Loucy (cell line): ENCODE measurements at regions not wholly inside any gene's neighbourhood (a gene's known extent, or its start where the extent isn't known, plus 50 kb on each side); places are given as distances from the start of the nearest gene placed in this dataset.

Experiments used
- H2AFZ ChIP-seq: fragments of 200-600 bp; sonication (generic); 2 replicates; pipeline ENCODE4 v1.6.0; 2016; ENCODE audit warnings: antibody characterized with exemption, mild to moderate bottlenecking, low read length, moderate library complexity
- H3F3A ChIP-seq: fragments of 200-600 bp; 2 replicates; pipeline ENCODE4 v1.6.0; 2016; ENCODE audit warnings: antibody characterized with exemption, low read depth, mild to moderate bottlenecking
- H3K27me3 ChIP-seq: fragments of 200-600 bp; sonication (generic); 2 replicates; pipeline ENCODE4 v1.6.1; 2014; ENCODE audit warnings: low read length, mild to moderate bottlenecking; ENCODE audit not compliant: insufficient read depth, poor library complexity, severe bottlenecking
- H3K36me3 ChIP-seq: fragments of 200-600 bp; sonication (generic); 2 replicates; pipeline ENCODE4 v1.6.1; 2016; ENCODE audit warnings: low read length; ENCODE audit not compliant: insufficient read depth
- H3K4me1 ChIP-seq: fragments of 200-600 bp; sonication (generic); 2 replicates; pipeline ENCODE4 v1.5.1; 2014; ENCODE audit warnings: low read length, mild to moderate bottlenecking; ENCODE audit not compliant: insufficient read depth, poor library complexity, severe bottlenecking
- H3K4me2 ChIP-seq: fragments of 200-600 bp; sonication (generic); 2 replicates; pipeline ENCODE4 v1.6.0; 2014; ENCODE audit warnings: antibody characterized with exemption, low read length, low read depth, mild to moderate bottlenecking; ENCODE audit not compliant: poor library complexity, severe bottlenecking
- H3K4me3 ChIP-seq: fragments of 200-600 bp; sonication (generic); 2 replicates; pipeline ENCODE4 v1.5.1; 2014; ENCODE audit warnings: low read length, mild to moderate bottlenecking, mixed read lengths; ENCODE audit not compliant: poor library complexity, severe bottlenecking
- H3K79me2 ChIP-seq: fragments of 200-600 bp; sonication (generic); 2 replicates; pipeline ENCODE4 v1.6.1; 2014; ENCODE audit warnings: low read length; ENCODE audit not compliant: insufficient read depth
- H3K9ac ChIP-seq: fragments of 200-600 bp; sonication (generic); 2 replicates; pipeline ENCODE4 v1.6.0; 2014; ENCODE audit warnings: mild to moderate bottlenecking, low read depth, low read length, moderate library complexity; ENCODE audit not compliant: poor library complexity, severe bottlenecking
- H3K9me2 ChIP-seq: fragments of 200-600 bp; sonication (generic); replicated peaks from 2 replicates; pipeline ENCODE4 v1.6.1; 2016; ENCODE audit warnings: low read depth, low read length, mixed read lengths
- H3K9me3 ChIP-seq: fragments of 200-600 bp; sonication (generic); 2 replicates; pipeline ENCODE4 v1.6.1; 2014; ENCODE audit warnings: mild to moderate bottlenecking, antibody characterized with exemption, low read length, low read depth; ENCODE audit not compliant: insufficient read depth
- H4K20me1 ChIP-seq: fragments of 200-600 bp; sonication (generic); 2 replicates; pipeline ENCODE4 v1.6.0; 2014; ENCODE audit warnings: antibody characterized with exemption, low read length, mild to moderate bottlenecking; ENCODE audit not compliant: insufficient read depth, poor library complexity, severe bottlenecking
- CTCF ChIP-seq: fragments of 200-600 bp; sonication (generic); conservative IDR thresholded peaks from 2 replicates; pipeline ENCODE4 v1.5.1; 2014; ENCODE audit warnings: mild to moderate bottlenecking, antibody characterized with exemption, low read length
- EZH2phosphoT487 ChIP-seq: fragments of 200-600 bp; IDR thresholded peaks from 2 replicates; pipeline ENCODE4 v1.6.1; 2018; ENCODE audit warnings: antibody characterized with exemption, mild to moderate bottlenecking, moderate library complexity, borderline replicate concordance

- H3K9ac ChIP-seq, result no peak overlapping the region
- no peak overlapping the region for H3K4me3 ChIP-seq
- no peaks in the 10 kb centered on the region for H3K9me3 ChIP-seq
- no peak overlapping the region for H3K4me2 ChIP-seq
- H3K4me1 ChIP-seq, result no peaks in the 10 kb centered on the region
- H3K27me3 ChIP-seq, result no peaks in the 10 kb centered on the region
- no peak overlapping the region for H2AFZ ChIP-seq
- no peaks in the 10 kb centered on the region for H3F3A ChIP-seq
- no peaks in the 10 kb centered on the region for H3K36me3 ChIP-seq
- no peaks in the 10 kb centered on the region for H3K9me2 ChIP-seq
- H4K20me1 ChIP-seq, result no peaks in the 10 kb centered on the region
- no peaks in the 10 kb centered on the region for H3K79me2 ChIP-seq
- TF ChIP-seq EZH2phosphoT487, result no peak
- TF ChIP-seq CTCF, result no peak
Measured at GRCh38 chr5:4762316-4762715, 377.8 kb upstream of the ADAMTS16 start.

GRCh38 chr5:4765411-4765810, 374.7 kb upstream of the ADAMTS16 start:
- no peak overlapping the region for H3K4me3 ChIP-seq
- H3K79me2 ChIP-seq, result no peaks in the 10 kb centered on the region
- no peaks in the 10 kb centered on the region for H3K36me3 ChIP-seq
- H3K9me3 ChIP-seq, result no peaks in the 10 kb centered on the region
- no peaks in the 10 kb centered on the region for H3K9me2 ChIP-seq
- no peaks in the 10 kb centered on the region for H3K27me3 ChIP-seq
- no peaks in the 10 kb centered on the region for H3F3A ChIP-seq
- no peak overlapping the region for H3K9ac ChIP-seq
- H3K4me1 ChIP-seq, result no peaks in the 10 kb centered on the region
- H2AFZ ChIP-seq, result no peak overlapping the region
- H4K20me1 ChIP-seq, result no peaks in the 10 kb centered on the region
- TF ChIP-seq EZH2phosphoT487, result no peak
- no peak for TF ChIP-seq CTCF
- H3K4me2 ChIP-seq, result no peak overlapping the region

GRCh38 chr5:4766101-4766500, 374.0 kb upstream of the ADAMTS16 start:
- TF ChIP-seq EZH2phosphoT487, result no peak
- TF ChIP-seq CTCF, result no peak
- Histone ChIP-seq H4K20me1 (no peaks in the 10 kb centered on the region), H3K4me2 (no peak overlapping the region)

More at GRCh38 chr5:4766101-4766500, 374.0 kb upstream of the ADAMTS16 start:
- no peaks in the 10 kb centered on the region for H3K79me2 ChIP-seq
- no peak overlapping the region for H3K9ac ChIP-seq
- H2AFZ ChIP-seq, result no peak overlapping the region
- H3F3A ChIP-seq, result no peaks in the 10 kb centered on the region
- H3K9me2 ChIP-seq, result no peaks in the 10 kb centered on the region
- H3K4me3 ChIP-seq, result no peak overlapping the region
- H3K27me3 ChIP-seq, result no peaks in the 10 kb centered on the region
- H3K36me3 ChIP-seq, result no peaks in the 10 kb centered on the region
- H3K9me3 ChIP-seq, result no peaks in the 10 kb centered on the region
- H3K4me1 ChIP-seq, result no peaks in the 10 kb centered on the region
